ENCODE measurements at regions not wholly inside any gene's neighbourhood (a gene's known extent, or its start where the extent isn't known, plus 50 kb on each side); places are given as distances from the start of the nearest gene placed in this dataset.

- Histone ChIP-seq H2AFZ (ENCODE audit: low read depth, low read length) (no peak overlapping the region), H3K79me2 (ENCODE audit: low read length) (no peaks in the 10 kb centered on the region)
Measured at GRCh38 chr2:150171065-150171548, 316.4 kb downstream of the RND3 start.

DNA sequence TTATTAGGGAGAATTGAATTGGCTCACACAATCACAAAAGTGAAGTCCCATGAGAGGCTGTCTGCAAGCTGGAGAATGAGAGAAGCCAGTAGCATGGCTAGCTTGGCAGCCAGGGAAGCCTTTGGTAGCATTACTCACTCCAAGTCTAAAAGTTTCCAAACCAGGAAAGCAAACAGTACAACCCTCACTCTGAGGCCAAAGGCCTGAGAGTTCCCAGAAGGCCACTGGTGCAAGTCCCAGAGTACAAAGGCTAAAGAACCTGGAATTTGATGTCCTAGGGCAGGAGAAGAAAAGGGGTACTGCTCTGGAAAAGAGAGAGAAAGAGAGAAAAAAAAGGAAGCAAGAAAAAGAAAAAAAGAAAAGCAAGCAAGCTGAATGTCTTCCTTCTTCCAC, 318.2 kb downstream of the RND3 start:
- Histone ChIP-seq H3K9ac (ENCODE audit: low read length) (no peak overlapping the region), H3K4me2 (ENCODE audit: low read length) (no peak overlapping the region), H3K36me3 (replicated peaks; ENCODE audit: low read depth, low read length) (no peaks in the 10 kb centered on the region), H3K9me3 (ENCODE audit: insufficient read depth, low read length) (no peaks in the 10 kb centered on the region), H4K20me1 (ENCODE audit: insufficient read depth, low read length) (peaks cover 7% of the 10 kb centered on the region; the same call in 1 of the 2 replicates), H3K27me3 (ENCODE audit: low read depth, low read length) (peaks cover 47% of the 10 kb centered on the region), H2AFZ (ENCODE audit: low read depth, low read length) (no peak overlapping the region), H3K4me1 (ENCODE audit: low read length) (peaks cover 23% of the 10 kb centered on the region), H3K27ac (ENCODE audit: low read length) (no peak overlapping the region), H3K79me2 (ENCODE audit: low read length) (no peaks in the 10 kb centered on the region), H3K4me3 (ENCODE audit: low read length) (no peak overlapping the region)
- TF ChIP-seq EZH2phosphoT487 (IDR thresholded peaks at IDR 0.05; ENCODE audit: low read depth) (no peak), CTCF (IDR thresholded peaks at IDR 0.05; ENCODE audit: low read depth, low read length) (no peak)

More at GRCh38 chr2:150171065-150171548, 316.4 kb downstream of the RND3 start:
- Histone ChIP-seq H3K4me3 (ENCODE audit: low read length) (no peak overlapping the region), H3K27me3 (ENCODE audit: low read depth, low read length) (peaks cover 31% of the 10 kb centered on the region), H3K9me3 (ENCODE audit: insufficient read depth, low read length) (no peaks in the 10 kb centered on the region), H3K4me2 (ENCODE audit: low read length) (no peak overlapping the region), H3K36me3 (replicated peaks; ENCODE audit: low read depth, low read length) (no peaks in the 10 kb centered on the region), H4K20me1 (ENCODE audit: insufficient read depth, low read length) (0 out of 2 replicates have a peak, but pooled peaks cover 1% of the 10 kb centered on the region), H3K4me1 (ENCODE audit: low read length) (peaks cover 23% of the 10 kb centered on the region), H3K9ac (ENCODE audit: low read length) (no peak overlapping the region), H3K27ac (ENCODE audit: low read length) (no peak overlapping the region)
- TF ChIP-seq CTCF (IDR thresholded peaks at IDR 0.05; ENCODE audit: low read depth, low read length) = no peak
- no peak for TF ChIP-seq EZH2phosphoT487 (IDR thresholded peaks at IDR 0.05; ENCODE audit: low read depth)

- H2AFZ ChIP-seq (ENCODE audit: low read depth, low read length) = no peak overlapping the region
- H3K27ac ChIP-seq (ENCODE audit: low read length) = no peak overlapping the region
- peaks cover 7% of the 10 kb centered on the region; the same call in 1 of the 2 replicates for H4K20me1 ChIP-seq (ENCODE audit: insufficient read depth, low read length)
- H3K4me3 ChIP-seq (ENCODE audit: low read length) = no peak overlapping the region
- no peaks in the 10 kb centered on the region for H3K36me3 ChIP-seq (replicated peaks; ENCODE audit: low read depth, low read length)
- peaks cover 23% of the 10 kb centered on the region for H3K4me1 ChIP-seq (ENCODE audit: low read length)
- no peak overlapping the region for H3K4me2 ChIP-seq (ENCODE audit: low read length)
- H3K9me3 ChIP-seq (ENCODE audit: insufficient read depth, low read length) = no peaks in the 10 kb centered on the region
- no peaks in the 10 kb centered on the region for H3K79me2 ChIP-seq (ENCODE audit: low read length)
- TF ChIP-seq EZH2phosphoT487 (IDR thresholded peaks at IDR 0.05; ENCODE audit: low read depth) (no peak), CTCF (IDR thresholded peaks at IDR 0.05; ENCODE audit: low read depth, low read length) (no peak)
- H3K27me3 ChIP-seq (ENCODE audit: low read depth, low read length) = peaks cover 51% of the 10 kb centered on the region
- no peak overlapping the region for H3K9ac ChIP-seq (ENCODE audit: low read length)
Measured at GRCh38 chr2:150168595-150169236, 318.8 kb downstream of the RND3 start.

- TF ChIP-seq EZH2phosphoT487 (IDR thresholded peaks at IDR 0.05; ENCODE audit: low read depth) (no peak), CTCF (IDR thresholded peaks at IDR 0.05; ENCODE audit: low read depth, low read length) (no peak)
- Histone ChIP-seq H3K9ac (ENCODE audit: low read length) (no peak overlapping the region), H3K27me3 (ENCODE audit: low read depth, low read length) (peaks cover 61% of the 10 kb centered on the region), H3K27ac (ENCODE audit: low read length) (no peak overlapping the region), H3K36me3 (replicated peaks; ENCODE audit: low read depth, low read length) (no peaks in the 10 kb centered on the region), H3K4me3 (ENCODE audit: low read length) (no peak overlapping the region), H3K4me1 (ENCODE audit: low read length) (peaks cover 18% of the 10 kb centered on the region), H2AFZ (ENCODE audit: low read depth, low read length) (no peak overlapping the region), H4K20me1 (ENCODE audit: insufficient read depth, low read length) (peaks cover 7% of the 10 kb centered on the region; the same call in 1 of the 2 replicates), H3K9me3 (ENCODE audit: insufficient read depth, low read length) (no peaks in the 10 kb centered on the region), H3K4me2 (ENCODE audit: low read length) (peak overlapping the region; percentile 39), H3K79me2 (ENCODE audit: low read length) (no peaks in the 10 kb centered on the region)
Measured at GRCh38 chr2:150167711-150168110, 319.8 kb downstream of the RND3 start.
